Lower lobe of right lung (tissue), 2 donors: ENCODE measurements at regions not wholly inside any gene's neighbourhood (a gene's known extent, or its start where the extent isn't known, plus 50 kb on each side); places are given as distances from the start of the nearest gene placed in this dataset.

Experiments used
- ATAC-seq, 2 donors: fragments of 200-7000 bp; cut with Tn5 transposase; one replicate each; pipeline ENCODE4 v1.9.1; 2020 to 2022; ENCODE audit warnings: mild to moderate bottlenecking in 2 of 2, moderate library complexity in 2 of 2
- DNase-seq: peaks from one replicate; pipeline ENCODE4 v3.0.0-alpha.2; 2020
- H3K27ac ChIP-seq: fragments of 200-600 bp; one replicate; pipeline ENCODE4 v1.8.0; 2022
- H3K27me3 ChIP-seq: fragments of 200-600 bp; one replicate; pipeline ENCODE4 v1.8.0; 2022; ENCODE audit warnings: low read depth
- H3K36me3 ChIP-seq: fragments of 200-600 bp; one replicate; pipeline ENCODE4 v1.8.0; 2022; ENCODE audit warnings: mild to moderate bottlenecking
- H3K4me1 ChIP-seq: fragments of 200-600 bp; one replicate; pipeline ENCODE4 v1.8.0; 2022
- H3K4me3 ChIP-seq: fragments of 200-600 bp; one replicate; pipeline ENCODE4 v1.8.0; 2022; ENCODE audit warnings: mild to moderate bottlenecking
- H3K9me3 ChIP-seq: fragments of 200-600 bp; one replicate; pipeline ENCODE4 v1.8.0; 2022
- CTCF ChIP-seq: fragments of 200-600 bp; IDR thresholded peaks from one replicate; pipeline ENCODE4 v1.8.0; 2022; ENCODE audit warnings: antibody characterized with exemption, mild to moderate bottlenecking
- intact Hi-C: fragments of 100-400 bp; cut with DNase I; formaldehyde crosslinking; loops from one replicate; pipeline ENCODE4 v1.11.0; 2022
- donor health status: DM: no; HTN: yes; CAD: no; lungs with severe emphysema.

GRCh38 chr1:29653886-29654450 lies 417.6 kb downstream of the PTPRU start:
- no peak for DNase-seq
- ATAC-seq = no peak
- Histone ChIP-seq H3K27me3 (peaks cover 9% of the 10 kb centered on the region), H3K27ac (no peak overlapping the region), H3K9me3 (peaks cover under 1% of the 10 kb centered on the region), H3K4me3 (no peak overlapping the region), H3K4me1 (no peaks in the 10 kb centered on the region), H3K36me3 (no peaks in the 10 kb centered on the region)
- intact Hi-C loops = no loop called here
- TF ChIP-seq CTCF = no peak

GRCh38 chr1:29653034-29653810 lies 416.9 kb downstream of the PTPRU start:
- intact Hi-C loops = no loop called here
- H3K4me1 ChIP-seq = no peaks in the 10 kb centered on the region
- H3K27ac ChIP-seq = no peak overlapping the region
- no peaks in the 10 kb centered on the region for H3K36me3 ChIP-seq
- no peak for ATAC-seq
- no peak for TF ChIP-seq CTCF
- H3K9me3 ChIP-seq = no peaks in the 10 kb centered on the region
- H3K27me3 ChIP-seq = peaks cover 9% of the 10 kb centered on the region
- DNase-seq = peak; percentile 12
- no peak overlapping the region for H3K4me3 ChIP-seq

- Histone ChIP-seq H3K36me3 (no peaks in the 10 kb centered on the region), H3K9me3 (no peaks in the 10 kb centered on the region), H3K27me3 (peaks cover 9% of the 10 kb centered on the region), H3K4me3 (no peak overlapping the region), H3K27ac (no peak overlapping the region), H3K4me1 (no peaks in the 10 kb centered on the region)
- intact Hi-C loops = no loop called here
- TF ChIP-seq CTCF = no peak
- DNase-seq (no peak), ATAC-seq (no peak)
Measured at GRCh38 chr1:29651684-29652665, 415.7 kb downstream of the PTPRU start.

- DNase-seq (no peak), ATAC-seq (no peak)
- Histone ChIP-seq H3K9me3 (no peaks in the 10 kb centered on the region), H3K27ac (no peak overlapping the region), H3K4me1 (no peaks in the 10 kb centered on the region), H3K4me3 (no peak overlapping the region), H3K27me3 (peaks cover 9% of the 10 kb centered on the region), H3K36me3 (no peaks in the 10 kb centered on the region)
- no peak for TF ChIP-seq CTCF
- intact Hi-C loops = no loop called here
Measured at GRCh38 chr1:29651246-29651645, 414.9 kb downstream of the PTPRU start.

- no peaks in the 10 kb centered on the region for H3K4me1 ChIP-seq
- no peak for ATAC-seq
- DNase-seq = no peak
- no peak overlapping the region for H3K4me3 ChIP-seq
- H3K36me3 ChIP-seq = no peaks in the 10 kb centered on the region
- H3K27me3 ChIP-seq = peaks cover 9% of the 10 kb centered on the region
- intact Hi-C loops = no loop called here
- no peak for TF ChIP-seq CTCF
- no peaks in the 10 kb centered on the region for H3K9me3 ChIP-seq
- H3K27ac ChIP-seq = no peak overlapping the region
Measured at GRCh38 chr1:29650476-29650875, 414.2 kb downstream of the PTPRU start.
